ENCODE measurements at regions not wholly inside any gene's neighbourhood (a gene's known extent, or its start where the extent isn't known, plus 50 kb on each side); places are given as distances from the start of the nearest gene placed in this dataset.

GRCh38 chr17:12613566-12613965 is 52.1 kb upstream of the MYOCD start:
- TF ChIP-seq, protein P1, sequence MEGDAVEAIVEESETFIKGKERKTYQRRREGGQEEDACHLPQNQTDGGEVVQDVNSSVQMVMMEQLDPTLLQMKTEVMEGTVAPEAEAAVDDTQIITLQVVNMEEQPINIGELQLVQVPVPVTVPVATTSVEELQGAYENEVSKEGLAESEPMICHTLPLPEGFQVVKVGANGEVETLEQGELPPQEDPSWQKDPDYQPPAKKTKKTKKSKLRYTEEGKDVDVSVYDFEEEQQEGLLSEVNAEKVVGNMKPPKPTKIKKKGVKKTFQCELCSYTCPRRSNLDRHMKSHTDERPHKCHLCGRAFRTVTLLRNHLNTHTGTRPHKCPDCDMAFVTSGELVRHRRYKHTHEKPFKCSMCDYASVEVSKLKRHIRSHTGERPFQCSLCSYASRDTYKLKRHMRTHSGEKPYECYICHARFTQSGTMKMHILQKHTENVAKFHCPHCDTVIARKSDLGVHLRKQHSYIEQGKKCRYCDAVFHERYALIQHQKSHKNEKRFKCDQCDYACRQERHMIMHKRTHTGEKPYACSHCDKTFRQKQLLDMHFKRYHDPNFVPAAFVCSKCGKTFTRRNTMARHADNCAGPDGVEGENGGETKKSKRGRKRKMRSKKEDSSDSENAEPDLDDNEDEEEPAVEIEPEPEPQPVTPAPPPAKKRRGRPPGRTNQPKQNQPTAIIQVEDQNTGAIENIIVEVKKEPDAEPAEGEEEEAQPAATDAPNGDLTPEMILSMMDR (IDR thresholded peaks at IDR 0.05; ENCODE audit: insufficient read depth, low read length, severe bottlenecking) = no peak
- Histone ChIP-seq H3K27me3 (ENCODE audit: control insufficient read depth, insufficient read depth, low read length) (no peaks in the 10 kb centered on the region), H3K36me3 (ENCODE audit: control insufficient read depth, insufficient read depth, low read length) (no peaks in the 10 kb centered on the region), H3K4me3 (ENCODE audit: low read depth, low read length) (no peak overlapping the region)
- peak; percentile 43 for FAIRE-seq
- peak; percentile 37 for DNase-seq (ENCODE audit: low read depth)
